SK-N-SH treated with all-trans-retinoic acid at 6 μM for 48 hours (cell line): ENCODE measurements at regions not wholly inside any gene's neighbourhood (a gene's known extent, or its start where the extent isn't known, plus 50 kb on each side); places are given as distances from the start of the nearest gene placed in this dataset.

Experiments used
- ATAC-seq: fragments of 200-7000 bp; cut with Tn5 transposase; 3 replicates; pipeline ENCODE4 v1.9.1; 2020; ENCODE audit warnings: mild to moderate bottlenecking, moderate library complexity
- ARNTL ChIP-seq: fragments of 450-650 bp; formaldehyde crosslinking; IDR thresholded peaks from 2 replicates; pipeline ENCODE4 v1.5.0; 2020; ENCODE audit warnings: low read depth, mild to moderate bottlenecking, moderate library complexity, borderline replicate concordance
- BACH2 ChIP-seq: fragments of 250-450 bp; sonication (Bioruptor Pico); IDR thresholded peaks from 2 replicates; pipeline ENCODE4 v1.9.0; 2021; ENCODE audit warnings: mild to moderate bottlenecking, borderline replicate concordance
- CSDC2 ChIP-seq: fragments of 250-450 bp; sonication (Bioruptor Pico); IDR thresholded peaks from 2 replicates; pipeline ENCODE4 v1.5.0; 2020; ENCODE audit warnings: mild to moderate bottlenecking, moderate library complexity
- ESRRG ChIP-seq: fragments of 250-450 bp; sonication (Bioruptor Pico); IDR thresholded peaks from 2 replicates; pipeline ENCODE4 v1.6.1; 2021; ENCODE audit warnings: mild to moderate bottlenecking
- ISL1 ChIP-seq: fragments of 250-450 bp; sonication (Bioruptor Pico); IDR thresholded peaks from 2 replicates; pipeline ENCODE4 v2.1.2; 2022; ENCODE audit warnings: mild to moderate bottlenecking, moderate library complexity
- OSR1 ChIP-seq: fragments of 250-450 bp; sonication (Bioruptor Pico); IDR thresholded peaks from 2 replicates; pipeline ENCODE4 v1.8.0; 2022; ENCODE audit warnings: moderate library complexity, mild to moderate bottlenecking, inconsistent platforms
- PATZ1 ChIP-seq: fragments of 250-450 bp; sonication (Bioruptor Pico); IDR thresholded peaks from 2 replicates; pipeline ENCODE4 v1.8.0; 2020; ENCODE audit warnings: mild to moderate bottlenecking, moderate library complexity, borderline replicate concordance
- POU6F1 ChIP-seq: fragments of 250-450 bp; sonication (Bioruptor Pico); IDR thresholded peaks from 2 replicates; pipeline ENCODE4 v1.8.0; 2021; ENCODE audit warnings: low read depth, mild to moderate bottlenecking, moderate library complexity, borderline replicate concordance
- PPARA ChIP-seq: fragments of 250-450 bp; sonication (Bioruptor Pico); IDR thresholded peaks from 2 replicates; pipeline ENCODE4 v1.5.0; 2020; ENCODE audit warnings: mild to moderate bottlenecking, borderline replicate concordance
- RARB ChIP-seq: fragments of 250-450 bp; sonication (Bioruptor Pico); IDR thresholded peaks from 2 replicates; pipeline ENCODE4 v1.8.0; 2021; ENCODE audit warnings: mild to moderate bottlenecking, moderate library complexity
- SNAI2 ChIP-seq: fragments of 250-450 bp; sonication (Bioruptor Pico); IDR thresholded peaks from 2 replicates; pipeline ENCODE4 v1.5.0; 2020; ENCODE audit warnings: mild to moderate bottlenecking, moderate library complexity
- TOX ChIP-seq: fragments of 250-450 bp; sonication (Bioruptor Pico); IDR thresholded peaks from 2 replicates; pipeline ENCODE4 v1.8.0; 2021; ENCODE audit warnings: mild to moderate bottlenecking, moderate library complexity, borderline replicate concordance
- TSHZ2 ChIP-seq: fragments of 250-450 bp; sonication (Bioruptor Pico); IDR thresholded peaks from 2 replicates; pipeline ENCODE4 v1.5.0; 2020; ENCODE audit warnings: mild to moderate bottlenecking, moderate library complexity
- ZFP3 ChIP-seq: fragments of 250-450 bp; sonication (Bioruptor Pico); IDR thresholded peaks from 2 replicates; pipeline ENCODE4 v1.5.0; 2020; ENCODE audit warnings: mild to moderate bottlenecking, moderate library complexity
- ZFP30 ChIP-seq: fragments of 450-650 bp; formaldehyde crosslinking; IDR thresholded peaks from 2 replicates; pipeline ENCODE4 v1.5.0; 2022; ENCODE audit warnings: mild to moderate bottlenecking, moderate library complexity
- ZNF565 ChIP-seq: fragments of 450-650 bp; formaldehyde crosslinking; conservative IDR thresholded peaks from 2 replicates; pipeline ENCODE4 v1.5.0; 2020; ENCODE audit warnings: low read depth, mild to moderate bottlenecking, moderate library complexity
- ZNF70 ChIP-seq: fragments of 450-650 bp; formaldehyde crosslinking; IDR thresholded peaks from 2 replicates; pipeline ENCODE4 v1.5.0; 2020; ENCODE audit warnings: mild to moderate bottlenecking, moderate library complexity
- ZNF8 ChIP-seq: fragments of 450-650 bp; formaldehyde crosslinking; IDR thresholded peaks from 2 replicates; pipeline ENCODE4 v1.5.0; 2020; ENCODE audit warnings: mild to moderate bottlenecking, moderate library complexity
- TF ChIP-seq, protein P1 (sequence below): fragments of 250-450 bp; sonication (Bioruptor Pico); IDR thresholded peaks from 2 replicates; pipeline ENCODE4 v1.5.1; 2021; ENCODE audit warnings: mild to moderate bottlenecking, moderate library complexity
- TF ChIP-seq, protein P2 (sequence below): fragments of 250-450 bp; sonication (Bioruptor Pico); IDR thresholded peaks from 2 replicates; pipeline ENCODE4 v1.5.1; 2020; ENCODE audit warnings: low read depth, mild to moderate bottlenecking, moderate library complexity

DNA sequence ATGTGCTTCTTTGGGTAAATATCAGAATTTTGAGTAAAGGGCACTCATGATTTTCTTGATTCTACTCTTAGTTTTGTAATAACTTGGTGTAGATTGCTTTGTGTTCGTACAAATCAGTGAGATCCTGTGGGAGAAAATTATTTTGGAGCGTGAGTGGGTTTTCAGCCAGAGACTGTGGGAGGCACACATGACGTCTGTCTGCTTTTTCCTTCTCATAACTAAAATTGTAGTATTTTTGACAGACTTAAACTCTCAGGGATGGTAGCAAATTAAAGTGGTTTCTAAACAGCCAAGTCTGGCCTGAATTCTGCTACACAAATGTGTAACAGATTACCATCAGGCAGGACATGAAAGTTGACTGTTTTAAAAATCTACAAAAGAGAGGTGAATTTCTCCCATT, 222.6 kb downstream of the OTOR start:
- no peak for ATAC-seq
- no peak for TF ChIP-seq BACH2 (CRISPR knock-in tag)
- TF ChIP-seq RARB (CRISPR knock-in tag): no peak
- TF ChIP-seq POU6F1 (CRISPR knock-in tag): no peak
- no peak for TF ChIP-seq PATZ1 (CRISPR knock-in tag)
- TF ChIP-seq OSR1 (CRISPR knock-in tag): no peak
- no peak for TF ChIP-seq PPARA (CRISPR knock-in tag)
- no peak for TF ChIP-seq ZFP30 (CRISPR knock-in tag)

DNA sequence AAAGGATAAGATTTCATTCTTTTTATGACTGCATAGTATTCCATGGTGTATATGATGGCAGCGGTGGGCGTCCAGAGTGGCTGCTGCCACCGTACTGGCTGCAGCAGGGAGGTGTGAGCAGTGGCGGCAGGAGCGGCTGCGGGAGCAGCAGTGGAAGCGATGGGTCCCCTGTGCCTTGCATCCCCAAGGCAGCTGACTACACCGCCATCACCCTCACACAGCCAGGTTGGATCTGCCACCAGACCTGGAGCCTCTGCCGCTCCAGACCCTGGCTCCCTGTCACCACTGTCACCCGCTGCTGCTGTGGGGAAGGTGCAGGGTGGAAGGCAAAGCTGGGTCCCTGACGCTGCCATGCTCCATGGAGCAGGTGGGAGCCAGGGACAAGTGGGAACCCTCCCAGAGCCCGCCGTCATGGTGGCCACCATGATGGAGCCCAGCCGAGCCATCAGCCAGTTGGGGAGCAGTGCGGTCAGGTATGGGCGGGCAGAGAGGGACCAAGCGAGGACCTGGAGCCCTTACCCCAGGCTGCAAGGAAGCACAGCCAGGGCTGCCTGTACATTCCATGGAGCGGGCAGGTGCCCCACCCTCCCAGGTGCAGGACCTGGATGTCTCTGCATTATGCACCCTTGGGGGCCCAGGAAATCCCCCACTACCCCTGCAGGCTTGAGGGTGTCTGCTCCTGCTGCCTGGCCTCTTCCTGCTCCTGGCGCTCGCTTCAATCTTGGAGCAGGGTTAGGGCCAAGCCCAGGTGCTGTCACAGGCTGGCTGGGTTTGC, 226.1 kb downstream of the OTOR start:
- TF ChIP-seq ZNF565: no peak
- no peak for TF ChIP-seq TOX
- no peak for TF ChIP-seq ZNF70 (CRISPR knock-in tag)
- TF ChIP-seq, protein P1, sequence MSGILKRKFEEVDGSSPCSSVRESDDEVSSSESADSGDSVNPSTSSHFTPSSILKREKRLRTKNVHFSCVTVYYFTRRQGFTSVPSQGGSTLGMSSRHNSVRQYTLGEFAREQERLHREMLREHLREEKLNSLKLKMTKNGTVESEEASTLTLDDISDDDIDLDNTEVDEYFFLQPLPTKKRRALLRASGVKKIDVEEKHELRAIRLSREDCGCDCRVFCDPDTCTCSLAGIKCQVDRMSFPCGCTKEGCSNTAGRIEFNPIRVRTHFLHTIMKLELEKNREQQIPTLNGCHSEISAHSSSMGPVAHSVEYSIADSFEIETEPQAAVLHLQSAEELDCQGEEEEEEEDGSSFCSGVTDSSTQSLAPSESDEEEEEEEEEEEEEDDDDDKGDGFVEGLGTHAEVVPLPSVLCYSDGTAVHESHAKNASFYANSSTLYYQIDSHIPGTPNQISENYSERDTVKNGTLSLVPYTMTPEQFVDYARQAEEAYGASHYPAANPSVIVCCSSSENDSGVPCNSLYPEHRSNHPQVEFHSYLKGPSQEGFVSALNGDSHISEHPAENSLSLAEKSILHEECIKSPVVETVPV (CRISPR knock-in tag): no peak
- TF ChIP-seq SNAI2 (CRISPR knock-in tag): no peak
- no peak for TF ChIP-seq ARNTL
- TF ChIP-seq PPARA (CRISPR knock-in tag): no peak
- TF ChIP-seq ISL1 (CRISPR knock-in tag): no peak
- no peak for TF ChIP-seq PATZ1 (CRISPR knock-in tag)
- no peak for ATAC-seq

DNA sequence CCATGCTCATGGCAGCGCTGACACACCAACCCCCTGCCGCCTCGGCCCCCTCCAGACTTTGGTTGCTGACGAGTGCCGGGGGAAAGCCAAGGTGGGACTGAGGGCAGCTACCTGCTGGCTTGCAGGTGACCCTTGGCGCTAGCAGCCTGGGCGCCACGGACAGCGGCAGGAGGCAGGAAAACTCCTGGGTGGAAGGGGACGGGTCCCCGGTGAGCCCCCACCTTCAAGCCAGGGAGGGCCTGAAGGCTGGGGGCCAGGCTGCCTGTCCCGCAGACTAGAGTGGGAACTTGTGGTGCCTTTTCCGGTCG, 226.7 kb downstream of the OTOR start:
- no peak for ATAC-seq

DNA sequence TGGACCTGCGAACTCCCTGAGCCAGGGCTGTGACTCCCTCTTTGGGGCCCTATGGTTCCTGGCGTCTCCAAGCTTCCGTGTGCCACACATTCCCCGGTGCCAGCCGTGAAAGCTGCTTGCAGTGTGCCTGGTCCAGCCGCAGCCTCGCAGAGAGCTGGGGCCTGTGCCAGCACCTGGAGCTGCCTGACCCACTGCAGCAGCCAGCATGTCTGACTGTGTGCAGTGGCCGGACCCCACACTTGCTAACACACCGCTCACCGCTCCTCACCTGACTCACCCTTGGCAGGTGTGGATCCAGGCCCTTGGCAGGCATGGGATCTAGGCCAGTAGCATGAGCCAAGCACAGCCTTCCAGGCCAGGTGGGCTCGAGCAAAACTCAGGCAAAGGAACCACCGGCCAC, 227.5 kb downstream of the OTOR start:
- no peak for ATAC-seq
- TF ChIP-seq TSHZ2 (CRISPR knock-in tag) (no peak), ARNTL (no peak), BACH2 (CRISPR knock-in tag) (no peak), SNAI2 (CRISPR knock-in tag) (no peak), ZNF565 (no peak), ESRRG (CRISPR knock-in tag) (no peak), PPARA (CRISPR knock-in tag) (no peak), ZNF70 (CRISPR knock-in tag) (no peak), ISL1 (CRISPR knock-in tag) (no peak), ZNF8 (CRISPR knock-in tag) (no peak), ZFP3 (no peak), TOX (no peak), RARB (CRISPR knock-in tag) (no peak), ZFP30 (CRISPR knock-in tag) (no peak), PATZ1 (CRISPR knock-in tag) (no peak), CSDC2 (CRISPR knock-in tag) (no peak)
- TF ChIP-seq, protein P2, sequence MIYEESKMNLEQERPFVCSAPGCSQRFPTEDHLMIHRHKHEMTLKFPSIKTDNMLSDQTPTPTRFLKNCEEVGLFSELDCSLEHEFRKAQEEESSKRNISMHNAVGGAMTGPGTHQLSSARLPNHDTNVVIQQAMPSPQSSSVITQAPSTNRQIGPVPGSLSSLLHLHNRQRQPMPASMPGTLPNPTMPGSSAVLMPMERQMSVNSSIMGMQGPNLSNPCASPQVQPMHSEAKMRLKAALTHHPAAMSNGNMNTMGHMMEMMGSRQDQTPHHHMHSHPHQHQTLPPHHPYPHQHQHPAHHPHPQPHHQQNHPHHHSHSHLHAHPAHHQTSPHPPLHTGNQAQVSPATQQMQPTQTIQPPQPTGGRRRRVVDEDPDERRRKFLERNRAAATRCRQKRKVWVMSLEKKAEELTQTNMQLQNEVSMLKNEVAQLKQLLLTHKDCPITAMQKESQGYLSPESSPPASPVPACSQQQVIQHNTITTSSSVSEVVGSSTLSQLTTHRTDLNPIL (CRISPR knock-in tag): no peak

More for the DNA sequence above, 226.7 kb downstream of the OTOR start:
- TF ChIP-seq RARB (CRISPR knock-in tag) (no peak), ZNF70 (CRISPR knock-in tag) (no peak)
